ENCODE measurements at regions not wholly inside any gene's neighbourhood (a gene's known extent, or its start where the extent isn't known, plus 50 kb on each side); places are given as distances from the start of the nearest gene placed in this dataset.
"Not testable (repeated sequence)": the region's sequence is repeated elsewhere in the genome, so short reads cannot be mapped to it uniquely, and the experiment has no call there.

GRCh38 chr7:84720456-84721097, 466.3 kb downstream of the SEMA3D start:
- Mint-ChIP-seq H3K4me1 (ENCODE audit: low read depth) (peaks cover 49% of the 10 kb centered on the region), H3K36me3 (ENCODE audit: low read depth) (peaks cover 41% of the 10 kb centered on the region), H3K4me3 (peak overlapping the region; percentile 12; the same call in 1 of the 2 replicates), H3K9me3 (peaks cover 24% of the 10 kb centered on the region), H3K27ac (peak overlapping the region; percentile 49), H3K27me3 (ENCODE audit: insufficient read depth) (no peaks in the 10 kb centered on the region)
- TF ChIP-seq, protein P1, sequence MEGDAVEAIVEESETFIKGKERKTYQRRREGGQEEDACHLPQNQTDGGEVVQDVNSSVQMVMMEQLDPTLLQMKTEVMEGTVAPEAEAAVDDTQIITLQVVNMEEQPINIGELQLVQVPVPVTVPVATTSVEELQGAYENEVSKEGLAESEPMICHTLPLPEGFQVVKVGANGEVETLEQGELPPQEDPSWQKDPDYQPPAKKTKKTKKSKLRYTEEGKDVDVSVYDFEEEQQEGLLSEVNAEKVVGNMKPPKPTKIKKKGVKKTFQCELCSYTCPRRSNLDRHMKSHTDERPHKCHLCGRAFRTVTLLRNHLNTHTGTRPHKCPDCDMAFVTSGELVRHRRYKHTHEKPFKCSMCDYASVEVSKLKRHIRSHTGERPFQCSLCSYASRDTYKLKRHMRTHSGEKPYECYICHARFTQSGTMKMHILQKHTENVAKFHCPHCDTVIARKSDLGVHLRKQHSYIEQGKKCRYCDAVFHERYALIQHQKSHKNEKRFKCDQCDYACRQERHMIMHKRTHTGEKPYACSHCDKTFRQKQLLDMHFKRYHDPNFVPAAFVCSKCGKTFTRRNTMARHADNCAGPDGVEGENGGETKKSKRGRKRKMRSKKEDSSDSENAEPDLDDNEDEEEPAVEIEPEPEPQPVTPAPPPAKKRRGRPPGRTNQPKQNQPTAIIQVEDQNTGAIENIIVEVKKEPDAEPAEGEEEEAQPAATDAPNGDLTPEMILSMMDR (IDR thresholded peaks at IDR 0.05): no peak
- DNase-seq: no peak

GRCh38 chr7:84714765-84715164, 472.1 kb downstream of the SEMA3D start:
- Mint-ChIP-seq H3K27me3 (ENCODE audit: insufficient read depth) (no peaks in the 10 kb centered on the region), H3K36me3 (ENCODE audit: low read depth) (peaks cover 14% of the 10 kb centered on the region), H3K9me3 (no peaks in the 10 kb centered on the region), H3K4me3 (no peak overlapping the region), H3K4me1 (ENCODE audit: low read depth) (peaks cover 37% of the 10 kb centered on the region), H3K27ac (no peak overlapping the region)
- no peak for DNase-seq
- TF ChIP-seq, protein P1 (IDR thresholded peaks at IDR 0.05): no peak

- TF ChIP-seq, protein P1 (IDR thresholded peaks at IDR 0.05): no peak
- Mint-ChIP-seq H3K4me3 (no peak overlapping the region), H3K36me3 (ENCODE audit: low read depth) (peaks cover 4% of the 10 kb centered on the region), H3K4me1 (ENCODE audit: low read depth) (peaks cover 25% of the 10 kb centered on the region), H3K9me3 (no peaks in the 10 kb centered on the region), H3K27ac (no peak overlapping the region), H3K27me3 (ENCODE audit: insufficient read depth) (no peaks in the 10 kb centered on the region)
- no peak for DNase-seq
Measured at GRCh38 chr7:84712374-84713121, 474.3 kb downstream of the SEMA3D start.

DNA sequence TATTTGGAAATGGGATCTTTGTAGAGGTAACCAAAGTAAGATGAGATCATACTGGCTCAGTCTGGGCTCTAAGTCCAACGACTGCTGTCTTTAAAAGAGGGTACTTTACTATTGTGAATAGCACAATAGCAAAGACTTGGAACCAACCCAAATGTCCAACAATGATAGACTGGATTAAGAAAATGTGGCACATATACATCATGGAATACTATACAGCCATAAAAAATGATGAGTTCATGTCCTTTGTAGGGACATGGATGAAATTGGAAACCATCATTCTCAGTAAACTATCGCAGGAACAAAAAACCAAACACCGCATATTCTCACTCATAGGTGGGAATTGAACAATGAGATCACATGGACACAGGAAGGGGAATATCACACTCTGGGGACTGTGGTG, 476.3 kb downstream of the SEMA3D start:
- not testable (repeated sequence) for H3K36me3 Mint-ChIP-seq (ENCODE audit: low read depth)

DNA sequence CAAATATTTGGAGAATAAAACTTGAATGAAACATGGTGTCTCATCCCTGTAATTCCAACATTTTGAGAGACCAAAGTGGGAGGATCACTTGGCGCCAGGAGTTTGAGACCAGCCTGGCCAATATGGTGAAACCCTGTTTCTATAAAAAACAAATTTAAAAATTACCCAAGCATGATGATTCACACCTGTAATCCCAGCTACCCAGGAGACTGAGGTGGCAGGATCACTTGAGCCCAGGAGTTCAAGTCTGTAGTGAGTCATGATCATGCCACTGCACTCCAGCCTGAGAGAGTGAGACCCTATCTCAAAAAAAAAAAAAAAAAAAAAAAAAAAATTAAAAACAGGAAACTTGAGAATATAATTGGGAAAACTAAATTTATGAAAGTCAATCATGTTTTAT, 481.1 kb downstream of the SEMA3D start:
- no peaks in the 10 kb centered on the region for H3K27me3 Mint-ChIP-seq (ENCODE audit: insufficient read depth)
- H3K4me3 Mint-ChIP-seq: no peak overlapping the region
- TF ChIP-seq, protein P1 (IDR thresholded peaks at IDR 0.05): no peak
- peaks cover 6% of the 10 kb centered on the region for H3K36me3 Mint-ChIP-seq (ENCODE audit: low read depth)
- peaks cover 5% of the 10 kb centered on the region; the same call in 1 of the 2 replicates for H3K9me3 Mint-ChIP-seq
- DNase-seq: no peak
- H3K4me1 Mint-ChIP-seq (ENCODE audit: low read depth): peaks cover 26% of the 10 kb centered on the region
- H3K27ac Mint-ChIP-seq: no peak overlapping the region

More for the DNA sequence above, 476.3 kb downstream of the SEMA3D start:
- H3K4me3 Mint-ChIP-seq; H3K27me3 Mint-ChIP-seq (ENCODE audit: insufficient read depth); H3K9me3 Mint-ChIP-seq; DNase-seq; H3K27ac Mint-ChIP-seq: not testable (repeated sequence)
- H3K4me1 Mint-ChIP-seq (ENCODE audit: low read depth): peaks cover 21% of the 10 kb centered on the region

- no peak for DNase-seq
- peaks cover 5% of the 10 kb centered on the region; the same call in 1 of the 2 replicates for H3K9me3 Mint-ChIP-seq
- H3K36me3 Mint-ChIP-seq (ENCODE audit: low read depth): peaks cover 6% of the 10 kb centered on the region
- H3K27me3 Mint-ChIP-seq (ENCODE audit: insufficient read depth): no peaks in the 10 kb centered on the region
- H3K27ac Mint-ChIP-seq: no peak overlapping the region
- peaks cover 30% of the 10 kb centered on the region for H3K4me1 Mint-ChIP-seq (ENCODE audit: low read depth)
- H3K4me3 Mint-ChIP-seq: no peak overlapping the region
- TF ChIP-seq, protein P1 (IDR thresholded peaks at IDR 0.05): no peak
Measured at GRCh38 chr7:84705079-84705478, 481.8 kb downstream of the SEMA3D start.

Measured in HFFc6 (cell line).